Lower lobe of right lung (tissue), 2 donors: ENCODE measurements at regions not wholly inside any gene's neighbourhood (a gene's known extent, or its start where the extent isn't known, plus 50 kb on each side); places are given as distances from the start of the nearest gene placed in this dataset.

Source experiments
- ATAC-seq, 2 donors: fragments of 200-7000 bp; cut with Tn5 transposase; one replicate each; pipeline ENCODE4 v1.9.1; 2020 to 2022; ENCODE audit warnings: mild to moderate bottlenecking in 2 of 2, moderate library complexity in 2 of 2
- DNase-seq: peaks from one replicate; pipeline ENCODE4 v3.0.0-alpha.2; 2020
- H3K27ac ChIP-seq: fragments of 200-600 bp; one replicate; pipeline ENCODE4 v1.8.0; 2022
- H3K27me3 ChIP-seq: fragments of 200-600 bp; one replicate; pipeline ENCODE4 v1.8.0; 2022; ENCODE audit warnings: low read depth
- H3K36me3 ChIP-seq: fragments of 200-600 bp; one replicate; pipeline ENCODE4 v1.8.0; 2022; ENCODE audit warnings: mild to moderate bottlenecking
- H3K4me1 ChIP-seq: fragments of 200-600 bp; one replicate; pipeline ENCODE4 v1.8.0; 2022
- H3K4me3 ChIP-seq: fragments of 200-600 bp; one replicate; pipeline ENCODE4 v1.8.0; 2022; ENCODE audit warnings: mild to moderate bottlenecking
- H3K9me3 ChIP-seq: fragments of 200-600 bp; one replicate; pipeline ENCODE4 v1.8.0; 2022
- intact Hi-C: fragments of 100-400 bp; cut with DNase I; formaldehyde crosslinking; loops from one replicate; pipeline ENCODE4 v1.11.0; 2022
- TF ChIP-seq, protein P1 (sequence below): fragments of 200-600 bp; IDR thresholded peaks from one replicate; pipeline ENCODE4 v1.8.0; 2022; ENCODE audit warnings: antibody characterized with exemption, mild to moderate bottlenecking
- donor health status: DM: no; HTN: yes; CAD: no; lungs with severe emphysema.

GRCh38 chr10:43855667-43856210, 207.1 kb upstream of the ZNF32 start:
- Histone ChIP-seq H3K9me3 (no peaks in the 10 kb centered on the region), H3K4me1 (no peaks in the 10 kb centered on the region), H3K36me3 (no peaks in the 10 kb centered on the region), H3K27me3 (no peaks in the 10 kb centered on the region), H3K4me3 (no peak overlapping the region), H3K27ac (no peak overlapping the region)
- ATAC-seq (peak in 1 of 2 donors; percentile 10), DNase-seq (no peak)
- intact Hi-C loops: no loop called here
- TF ChIP-seq, protein P1, sequence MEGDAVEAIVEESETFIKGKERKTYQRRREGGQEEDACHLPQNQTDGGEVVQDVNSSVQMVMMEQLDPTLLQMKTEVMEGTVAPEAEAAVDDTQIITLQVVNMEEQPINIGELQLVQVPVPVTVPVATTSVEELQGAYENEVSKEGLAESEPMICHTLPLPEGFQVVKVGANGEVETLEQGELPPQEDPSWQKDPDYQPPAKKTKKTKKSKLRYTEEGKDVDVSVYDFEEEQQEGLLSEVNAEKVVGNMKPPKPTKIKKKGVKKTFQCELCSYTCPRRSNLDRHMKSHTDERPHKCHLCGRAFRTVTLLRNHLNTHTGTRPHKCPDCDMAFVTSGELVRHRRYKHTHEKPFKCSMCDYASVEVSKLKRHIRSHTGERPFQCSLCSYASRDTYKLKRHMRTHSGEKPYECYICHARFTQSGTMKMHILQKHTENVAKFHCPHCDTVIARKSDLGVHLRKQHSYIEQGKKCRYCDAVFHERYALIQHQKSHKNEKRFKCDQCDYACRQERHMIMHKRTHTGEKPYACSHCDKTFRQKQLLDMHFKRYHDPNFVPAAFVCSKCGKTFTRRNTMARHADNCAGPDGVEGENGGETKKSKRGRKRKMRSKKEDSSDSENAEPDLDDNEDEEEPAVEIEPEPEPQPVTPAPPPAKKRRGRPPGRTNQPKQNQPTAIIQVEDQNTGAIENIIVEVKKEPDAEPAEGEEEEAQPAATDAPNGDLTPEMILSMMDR: no peak

- Histone ChIP-seq H3K9me3 (no peaks in the 10 kb centered on the region), H3K4me1 (no peaks in the 10 kb centered on the region), H3K27ac (no peak overlapping the region), H3K4me3 (no peak overlapping the region), H3K27me3 (no peaks in the 10 kb centered on the region), H3K36me3 (no peaks in the 10 kb centered on the region)
- intact Hi-C loops: no loop called here
- ATAC-seq (no peak), DNase-seq (no peak)
- TF ChIP-seq, protein P1: no peak
Observed at GRCh38 chr10:43854007-43854406, 205.3 kb upstream of the ZNF32 start.

DNA sequence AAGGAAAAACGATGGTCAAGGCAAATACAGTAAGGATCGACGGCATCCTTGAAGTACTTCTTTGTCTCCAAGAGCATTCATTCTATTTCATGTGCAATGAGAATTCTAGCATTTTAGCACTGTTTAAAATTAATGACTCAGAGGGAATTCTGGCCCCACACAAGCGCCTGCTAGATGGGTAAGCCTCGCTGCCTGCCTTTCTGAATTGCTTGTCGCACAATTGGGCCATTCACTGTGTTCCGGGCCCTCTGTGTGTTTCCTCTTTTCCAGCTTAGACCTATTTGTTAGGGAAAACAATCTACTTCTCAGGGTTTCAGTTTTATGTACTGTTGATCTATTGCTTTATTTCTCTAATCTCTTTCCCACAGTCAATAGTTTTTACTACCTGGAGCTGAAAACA, 204.7 kb upstream of the ZNF32 start:
- no peaks in the 10 kb centered on the region for H3K27me3 ChIP-seq
- no peaks in the 10 kb centered on the region for H3K9me3 ChIP-seq
- DNase-seq (no peak), ATAC-seq (no peak)
- H3K36me3 ChIP-seq: no peaks in the 10 kb centered on the region
- no peaks in the 10 kb centered on the region for H3K4me1 ChIP-seq
- TF ChIP-seq, protein P1: no peak
- H3K4me3 ChIP-seq: no peak overlapping the region
- intact Hi-C loops: no loop called here
- no peak overlapping the region for H3K27ac ChIP-seq

DNA sequence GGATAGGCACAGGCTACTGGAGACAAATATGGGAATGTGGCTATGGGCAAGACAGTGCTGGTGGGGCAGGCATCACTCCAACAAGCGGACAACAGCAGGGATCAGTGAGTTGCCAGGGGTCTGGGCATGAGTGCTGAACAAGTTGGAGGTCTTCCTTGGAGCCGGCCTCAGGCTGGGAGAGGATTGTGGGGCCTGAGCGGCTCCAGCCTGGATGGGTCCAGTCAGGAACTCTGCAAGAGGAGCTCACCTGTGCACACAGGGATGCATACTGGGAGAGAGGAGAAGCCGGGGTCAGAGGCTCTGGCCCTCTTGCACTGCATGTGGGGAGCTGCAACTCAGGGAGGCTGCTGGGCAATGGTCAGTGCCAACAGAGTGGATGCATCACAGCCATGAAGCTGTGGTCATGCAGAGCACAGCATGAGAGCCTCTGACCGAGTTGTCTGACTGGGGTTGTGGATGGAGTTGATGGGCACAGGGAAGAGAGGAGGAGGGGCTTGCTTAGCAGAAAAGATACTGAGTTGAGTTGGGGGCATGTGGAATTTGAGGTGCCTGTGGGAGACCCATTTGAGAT, 204.0 kb upstream of the ZNF32 start:
- Histone ChIP-seq H3K36me3 (no peaks in the 10 kb centered on the region), H3K4me1 (no peaks in the 10 kb centered on the region), H3K27me3 (no peaks in the 10 kb centered on the region), H3K9me3 (no peaks in the 10 kb centered on the region), H3K27ac (no peak overlapping the region), H3K4me3 (no peak overlapping the region)
- intact Hi-C loops: no loop called here
- TF ChIP-seq, protein P1: no peak
- ATAC-seq: no peak
- no peak for DNase-seq

DNA sequence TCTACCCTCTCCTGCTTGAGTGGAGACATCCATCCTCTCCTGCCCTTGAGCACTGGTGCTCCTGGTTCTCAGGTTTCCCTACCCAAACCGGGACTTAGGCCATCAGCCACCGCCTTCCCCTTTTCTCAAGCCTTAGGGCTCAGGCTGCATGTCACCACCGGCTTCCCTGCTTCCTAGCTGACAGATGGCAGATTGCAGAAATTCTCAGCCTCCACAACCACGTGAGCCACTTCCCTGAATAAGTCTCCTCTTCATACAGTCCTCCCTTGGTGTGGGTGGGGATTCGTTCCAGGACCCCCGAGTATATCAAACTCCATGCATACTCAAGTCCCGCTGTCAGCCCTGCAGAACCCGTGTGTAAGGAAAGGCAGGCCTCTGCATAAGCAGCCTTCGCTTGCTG, 203.5 kb upstream of the ZNF32 start:
- Histone ChIP-seq H3K27ac (no peak overlapping the region), H3K36me3 (no peaks in the 10 kb centered on the region), H3K4me3 (no peak overlapping the region), H3K4me1 (no peaks in the 10 kb centered on the region), H3K27me3 (no peaks in the 10 kb centered on the region), H3K9me3 (no peaks in the 10 kb centered on the region)
- intact Hi-C loops: no loop called here
- no peak for DNase-seq
- TF ChIP-seq, protein P1: no peak
- ATAC-seq: no peak
